LNCaP clone FGC (cell line): ENCODE measurements at regions not wholly inside any gene's neighbourhood (a gene's known extent, or its start where the extent isn't known, plus 50 kb on each side); places are given as distances from the start of the nearest gene placed in this dataset.
"Not testable (repeated sequence)": the region's sequence is repeated elsewhere in the genome, so short reads cannot be mapped to it uniquely, and the experiment has no call there.

Experiments
- DNase-seq: peaks from one replicate; pipeline ENCODE4 v3.0.0-alpha.2; 2011; ENCODE audit warnings: low read depth
- H3K4me3 ChIP-seq: 2 replicates; pipeline ENCODE4 v1.5.1; 2011; ENCODE audit warnings: mild to moderate bottlenecking, low read depth, low read length, control low read depth
- CTCF ChIP-seq: IDR thresholded peaks from 2 replicates; pipeline ENCODE4 v1.5.1; 2012; ENCODE audit warnings: mild to moderate bottlenecking; ENCODE audit not compliant: control insufficient read depth, insufficient read depth; ENCODE audit errors: extremely low read depth

- no peak for DNase-seq
Observed at GRCh38 chr2:134052173-134052572, 201.7 kb upstream of the MGAT5 start.

GRCh38 chr2:134056173-134056572 is 197.7 kb upstream of the MGAT5 start:
- DNase-seq: no peak
- H3K4me3 ChIP-seq: no peak overlapping the region
- no peak for TF ChIP-seq CTCF

More at GRCh38 chr2:134052173-134052572, 201.7 kb upstream of the MGAT5 start:
- H3K4me3 ChIP-seq: no peak overlapping the region
- no peak for TF ChIP-seq CTCF

- H3K4me3 ChIP-seq, DNase-seq: not testable (repeated sequence)
Observed at GRCh38 chr2:134061066-134061465, 192.8 kb upstream of the MGAT5 start.

GRCh38 chr2:134062235-134062634 is 191.6 kb upstream of the MGAT5 start:
- DNase-seq, H3K4me3 ChIP-seq: not testable (repeated sequence)

- not testable (repeated sequence) for DNase-seq
Observed at GRCh38 chr2:134063916-134064315, 190.0 kb upstream of the MGAT5 start.

GRCh38 chr2:134070281-134070741 is 183.6 kb upstream of the MGAT5 start:
- no peak for TF ChIP-seq CTCF
- H3K4me3 ChIP-seq: no peak overlapping the region
- no peak for DNase-seq

More at GRCh38 chr2:134063916-134064315, 190.0 kb upstream of the MGAT5 start:
- not testable (repeated sequence) for H3K4me3 ChIP-seq

- no peak overlapping the region for H3K4me3 ChIP-seq
- DNase-seq: no peak
- TF ChIP-seq CTCF: no peak
Observed at GRCh38 chr2:134072341-134072740, 181.5 kb upstream of the MGAT5 start.

GRCh38 chr2:134073023-134073422 is 180.8 kb upstream of the MGAT5 start:
- no peak for TF ChIP-seq CTCF
- H3K4me3 ChIP-seq: no peak overlapping the region
- DNase-seq: no peak

GRCh38 chr2:134074619-134075018 is 179.3 kb upstream of the MGAT5 start:
- TF ChIP-seq CTCF: no peak
- no peak for DNase-seq

More at GRCh38 chr2:134074619-134075018, 179.3 kb upstream of the MGAT5 start:
- no peak overlapping the region for H3K4me3 ChIP-seq
